ENCODE measurements at regions not wholly inside any gene's neighbourhood (a gene's known extent, or its start where the extent isn't known, plus 50 kb on each side); places are given as distances from the start of the nearest gene placed in this dataset.

DNA sequence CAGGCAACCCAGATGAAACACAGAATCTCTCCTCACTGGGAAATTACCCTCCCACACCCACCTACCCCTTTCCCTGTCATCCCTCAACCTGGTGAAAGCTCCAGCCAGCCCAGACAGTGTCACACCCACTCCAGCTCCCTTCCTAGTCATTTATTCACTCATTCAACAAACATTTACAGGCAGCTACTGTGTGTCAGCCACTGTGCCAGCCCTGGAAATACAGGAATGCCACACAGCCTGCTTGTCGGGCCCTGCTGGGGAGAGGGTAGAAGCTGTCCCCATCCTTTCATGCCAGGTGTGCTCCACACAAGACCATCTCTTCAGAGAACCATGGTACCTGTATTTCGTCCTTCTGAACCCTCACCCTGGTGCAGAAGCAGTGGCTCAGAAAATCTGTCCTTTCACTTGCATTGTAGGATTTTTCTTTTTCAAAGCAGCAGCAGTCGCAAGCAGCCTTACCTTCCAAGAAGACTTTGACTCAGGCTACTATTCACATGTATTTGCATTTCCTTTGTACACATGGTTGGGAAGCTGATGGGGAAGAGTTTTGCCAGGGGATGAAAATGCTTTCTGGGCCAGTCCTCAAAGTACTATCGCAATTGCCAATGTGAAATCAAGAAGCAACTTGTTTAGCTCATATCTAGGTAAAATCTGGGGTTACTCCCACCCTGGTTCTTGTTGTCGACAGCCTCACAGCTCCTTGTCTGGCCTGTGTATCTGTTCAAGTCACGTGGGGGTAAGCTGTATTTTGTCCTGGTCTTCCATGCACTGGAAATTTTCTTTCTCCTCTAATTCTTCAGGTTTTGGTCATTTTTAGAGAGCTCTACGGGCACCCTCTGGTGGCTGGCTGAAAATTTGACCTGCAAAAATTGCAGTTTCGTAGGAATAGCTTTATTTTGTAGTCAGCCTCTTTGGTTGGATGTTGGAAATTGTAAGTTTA is 147.4 kb upstream of the EGLN3 start (continued):
- TF ChIP-seq ZC3H4 (CRISPR knock-in tag; IDR thresholded peaks at IDR 0.05; ENCODE audit: borderline replicate concordance): no peak
- no peak for TF ChIP-seq PAX8 (CRISPR knock-in tag; IDR thresholded peaks at IDR 0.05; ENCODE audit: borderline replicate concordance)
- TF ChIP-seq FOSL2 (CRISPR knock-in tag; IDR thresholded peaks at IDR 0.05): peak; percentile 11; the same call in 1 of the 2 replicates
- no peak for TF ChIP-seq ATF5 (CRISPR knock-in tag; IDR thresholded peaks at IDR 0.05; ENCODE audit: low read depth)
- no peak for TF ChIP-seq ZNF567 (CRISPR knock-in tag; IDR thresholded peaks at IDR 0.05; ENCODE audit: borderline replicate concordance)
- no peak for TF ChIP-seq SOX6 (IDR thresholded peaks at IDR 0.05)
- TF ChIP-seq SOX6 (CRISPR knock-in tag; IDR thresholded peaks at IDR 0.05): peak; percentile 41; the same call in 1 of the 2 replicates
- no peak for TF ChIP-seq LCORL (IDR thresholded peaks at IDR 0.05)
- no peak for TF ChIP-seq LCORL (CRISPR knock-in tag; IDR thresholded peaks at IDR 0.05)
- TF ChIP-seq EZH2 (conservative IDR thresholded peaks at IDR 0.05; ENCODE audit: low read depth, low read length): peak; percentile 23; the same call in 1 of the 2 replicates
- no peak for TF ChIP-seq SP4 (CRISPR knock-in tag; IDR thresholded peaks at IDR 0.05)
- no peak for TF ChIP-seq ZNF207 (IDR thresholded peaks at IDR 0.05; ENCODE audit: borderline replicate concordance)
- TF ChIP-seq CAMTA2 (CRISPR knock-in tag; IDR thresholded peaks at IDR 0.05; ENCODE audit: borderline replicate concordance): no peak
- TF ChIP-seq FOXO1 (CRISPR knock-in tag; IDR thresholded peaks at IDR 0.05): no peak; the same call in 1 of the 2 replicates
- TF ChIP-seq ZNF180 (CRISPR knock-in tag; IDR thresholded peaks at IDR 0.05; ENCODE audit: borderline replicate concordance, low read depth): no peak
- TF ChIP-seq KLF15 (CRISPR knock-in tag; IDR thresholded peaks at IDR 0.05; ENCODE audit: borderline replicate concordance): no peak
- no peak for TF ChIP-seq U2AF1 (optimal IDR thresholded peaks at IDR 0.05; ENCODE audit: low read depth, low read length)
- TF ChIP-seq, protein P1, sequence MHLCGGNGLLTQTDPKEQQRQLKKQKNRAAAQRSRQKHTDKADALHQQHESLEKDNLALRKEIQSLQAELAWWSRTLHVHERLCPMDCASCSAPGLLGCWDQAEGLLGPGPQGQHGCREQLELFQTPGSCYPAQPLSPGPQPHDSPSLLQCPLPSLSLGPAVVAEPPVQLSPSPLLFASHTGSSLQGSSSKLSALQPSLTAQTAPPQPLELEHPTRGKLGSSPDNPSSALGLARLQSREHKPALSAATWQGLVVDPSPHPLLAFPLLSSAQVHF (CRISPR knock-in tag; IDR thresholded peaks at IDR 0.05): no peak
- no peak for TF ChIP-seq CENPBD1 (CRISPR knock-in tag; IDR thresholded peaks at IDR 0.05; ENCODE audit: borderline replicate concordance, low read depth)
- no peak for TF ChIP-seq ZNF788 (CRISPR knock-in tag; IDR thresholded peaks at IDR 0.05; ENCODE audit: borderline replicate concordance)
- TF ChIP-seq ZFP37 (CRISPR knock-in tag; IDR thresholded peaks at IDR 0.05; ENCODE audit: borderline replicate concordance): 0 out of 2 replicates have a peak, but pooled peaks have one; percentile 40
- no peak for TF ChIP-seq ZNF160 (CRISPR knock-in tag; IDR thresholded peaks at IDR 0.05)
- TF ChIP-seq SRY (CRISPR knock-in tag; IDR thresholded peaks at IDR 0.05): no peak
- TF ChIP-seq ZNF468 (CRISPR knock-in tag; IDR thresholded peaks at IDR 0.05): 0 out of 2 replicates have a peak, but pooled peaks have one; percentile 56
- TF ChIP-seq NR3C1 (CRISPR knock-in tag; IDR thresholded peaks at IDR 0.05): no peak
- no peak for TF ChIP-seq HDAC1 (CRISPR knock-in tag; IDR thresholded peaks at IDR 0.05)
- no peak for TF ChIP-seq ZNF558 (CRISPR knock-in tag; IDR thresholded peaks at IDR 0.05; ENCODE audit: borderline replicate concordance)
- TF ChIP-seq PAF1 (CRISPR knock-in tag; IDR thresholded peaks at IDR 0.05): no peak
- 0 out of 2 replicates have a peak, but pooled peaks have one; percentile 81 for TF ChIP-seq ZNF782 (CRISPR knock-in tag; IDR thresholded peaks at IDR 0.05; ENCODE audit: borderline replicate concordance)
- TF ChIP-seq ZNF136 (CRISPR knock-in tag; IDR thresholded peaks at IDR 0.05; ENCODE audit: low read depth): no peak
- TF ChIP-seq REL (CRISPR knock-in tag; conservative IDR thresholded peaks at IDR 0.05): no peak

Measured in HepG2 (cell line).